Activated CD8-positive, alpha-beta T cell treated with anti-CD3 and anti-CD28 coated beads, Interleukin-2, amount 10 ng/mL, durations not matched to agents 7 days and 5 days (primary cell): ENCODE measurements at regions not wholly inside any gene's neighbourhood (a gene's known extent, or its start where the extent isn't known, plus 50 kb on each side); places are given as distances from the start of the nearest gene placed in this dataset.
"Not testable (repeated sequence)": the region's sequence is repeated elsewhere in the genome, so short reads cannot be mapped to it uniquely, and the experiment has no call there.

Experiments
- ATAC-seq: fragments of 150-1000 bp; cut with Tn5 transposase; one replicate; pipeline ENCODE4 v1.10.0; 2021; ENCODE audit warnings: moderate library complexity
- CTCF ChIA-PET: fragments of 350-600 bp; sonication (Branson Sonifier 250); formaldehyde crosslinking; loops from one replicate; lab custom pipeline; 2021; ENCODE audit warnings: antibody characterized with exemption; lab: Charles Lee
- POLR2A ChIA-PET: fragments of 350-600 bp; sonication (Branson Sonifier 250); formaldehyde crosslinking; loops from one replicate; lab custom pipeline; 2021; ENCODE audit warnings: antibody characterized with exemption; lab: Charles Lee
- DNase-seq: peaks from one replicate; pipeline ENCODE4 v3.0.0-alpha.2; 2020
- H3K27ac Mint-ChIP-seq: one replicate; pipeline ENCODE4 v1.8.0; 2021; ENCODE audit warnings: mild to moderate bottlenecking, mixed read lengths
- H3K27me3 Mint-ChIP-seq: one replicate; pipeline ENCODE4 v1.8.0; 2021; ENCODE audit warnings: low read depth, mixed read lengths
- H3K36me3 Mint-ChIP-seq: one replicate; pipeline ENCODE4 v1.8.0; 2021; ENCODE audit warnings: low read depth, mixed read lengths
- H3K4me1 Mint-ChIP-seq: one replicate; pipeline ENCODE4 v1.8.0; 2021; ENCODE audit warnings: low read depth, mixed read lengths
- H3K4me3 Mint-ChIP-seq: one replicate; pipeline ENCODE4 v1.8.0; 2021; ENCODE audit warnings: mild to moderate bottlenecking, mixed read lengths
- H3K9me3 Mint-ChIP-seq: one replicate; pipeline ENCODE4 v1.8.0; 2022; ENCODE audit warnings: mixed read lengths; ENCODE audit not compliant: insufficient read depth

DNA sequence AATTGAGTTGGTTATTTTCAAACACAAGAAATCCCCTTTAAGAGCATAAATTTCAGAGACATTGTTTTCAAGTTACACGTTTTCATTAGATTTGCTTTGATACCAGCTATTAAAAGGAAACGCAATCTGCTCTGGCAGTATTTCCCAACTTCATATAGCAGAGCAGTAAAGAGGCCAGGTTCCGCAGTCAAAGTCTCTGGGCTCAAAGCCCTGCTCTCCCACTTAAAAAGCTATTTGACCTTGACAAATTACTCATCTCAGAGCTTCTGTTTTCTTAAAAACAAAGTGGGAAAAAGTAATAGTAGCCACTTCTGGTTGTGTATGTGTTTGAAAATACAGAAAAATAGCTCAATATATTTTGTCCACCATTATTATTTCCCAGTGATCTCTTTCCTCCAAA, 89.7 kb upstream of the CDYL2 start:
- H3K36me3 Mint-ChIP-seq, result no peaks in the 10 kb centered on the region
- no peaks in the 10 kb centered on the region for H3K4me1 Mint-ChIP-seq
- H3K4me3 Mint-ChIP-seq, result no peak overlapping the region
- POLR2A ChIA-PET, result no interaction called here
- no peak for ATAC-seq
- no peak for DNase-seq
- CTCF ChIA-PET, result no interaction called here
- no peaks in the 10 kb centered on the region for H3K27me3 Mint-ChIP-seq
- no peaks in the 10 kb centered on the region for H3K9me3 Mint-ChIP-seq
- no peak overlapping the region for H3K27ac Mint-ChIP-seq

DNA sequence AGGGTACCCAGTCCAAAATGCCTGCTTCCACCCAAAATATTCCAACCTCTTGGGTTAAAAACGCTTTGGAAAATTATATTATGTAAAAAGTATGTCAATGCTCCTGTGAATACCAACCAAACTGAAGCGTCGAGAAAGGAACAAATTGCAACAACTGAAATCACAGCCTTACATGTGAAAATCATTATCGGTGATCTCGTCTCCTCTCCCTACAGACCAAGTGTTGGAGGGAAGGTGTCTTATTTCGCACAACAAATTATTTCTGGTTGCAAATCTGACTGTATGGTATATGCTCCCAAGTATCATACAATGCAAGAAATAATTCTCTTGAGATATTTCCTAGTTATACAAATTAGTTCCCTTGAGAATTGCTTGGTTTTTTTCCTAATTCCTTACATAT, 89.3 kb upstream of the CDYL2 start:
- Mint-ChIP-seq H3K4me3 (no peak overlapping the region), H3K4me1 (no peaks in the 10 kb centered on the region), H3K27ac (no peak overlapping the region), H3K9me3 (no peaks in the 10 kb centered on the region), H3K36me3 (no peaks in the 10 kb centered on the region), H3K27me3 (peaks cover 3% of the 10 kb centered on the region)
- ChIA-PET POLR2A (no interaction called here), CTCF (no interaction called here)
- ATAC-seq, result no peak
- no peak for DNase-seq

DNA sequence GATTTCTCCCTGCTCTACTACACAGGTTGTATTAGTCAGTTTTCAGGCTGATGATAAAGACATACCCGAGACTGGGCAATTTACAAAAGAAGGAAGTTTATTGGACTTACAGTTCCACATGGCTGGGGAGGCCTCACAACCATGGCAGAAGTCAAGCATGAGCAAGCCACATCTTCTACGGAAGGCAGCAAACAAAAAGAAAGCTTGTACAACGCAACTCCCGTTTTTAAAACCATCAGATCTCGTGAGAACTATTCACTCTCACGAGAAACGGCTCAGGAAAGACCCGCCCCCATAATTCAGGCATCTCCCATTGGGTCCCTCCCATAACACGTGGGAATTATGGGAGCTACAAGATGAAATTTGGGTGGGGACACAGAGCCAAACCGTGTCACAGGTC, 88.0 kb upstream of the CDYL2 start:
- ATAC-seq, H3K27me3 Mint-ChIP-seq, H3K4me1 Mint-ChIP-seq, DNase-seq, POLR2A ChIA-PET, H3K9me3 Mint-ChIP-seq, CTCF ChIA-PET, H3K27ac Mint-ChIP-seq, H3K4me3 Mint-ChIP-seq, H3K36me3 Mint-ChIP-seq: not testable (repeated sequence)

DNA sequence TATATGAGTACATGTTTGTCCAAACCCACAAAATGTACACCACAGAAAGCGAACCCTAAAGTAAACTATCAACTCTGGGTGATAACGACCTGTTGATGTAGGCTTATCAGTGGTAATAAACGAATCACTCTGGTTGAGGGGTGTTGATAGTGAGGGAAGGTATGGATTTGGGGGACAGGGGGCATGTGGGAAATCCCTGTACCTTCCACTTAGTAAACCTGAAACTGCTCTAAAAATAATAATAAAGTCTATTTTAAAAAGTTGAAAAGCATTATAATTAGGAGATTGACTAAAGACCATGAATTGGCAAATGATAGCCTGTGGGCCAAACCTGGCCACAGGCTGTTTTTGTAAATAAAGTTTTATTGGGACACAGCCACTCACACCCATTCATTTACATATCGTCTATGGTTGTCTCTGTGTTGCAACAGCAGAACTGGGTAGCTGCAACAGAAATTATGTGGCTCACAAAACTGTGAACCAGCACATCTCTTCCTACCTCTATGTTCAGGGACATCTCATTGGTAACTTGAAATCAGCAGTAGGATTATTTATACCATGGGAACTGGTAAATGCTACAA, 85.5 kb upstream of the CDYL2 start:
- ChIA-PET CTCF (no interaction called here), POLR2A (no interaction called here)
- DNase-seq, result no peak
- peaks cover 6% of the 10 kb centered on the region for H3K27me3 Mint-ChIP-seq
- no peaks in the 10 kb centered on the region for H3K4me1 Mint-ChIP-seq
- no peaks in the 10 kb centered on the region for H3K9me3 Mint-ChIP-seq
- no peak for ATAC-seq
- no peak overlapping the region for H3K4me3 Mint-ChIP-seq
- no peak overlapping the region for H3K27ac Mint-ChIP-seq
- H3K36me3 Mint-ChIP-seq, result no peaks in the 10 kb centered on the region

DNA sequence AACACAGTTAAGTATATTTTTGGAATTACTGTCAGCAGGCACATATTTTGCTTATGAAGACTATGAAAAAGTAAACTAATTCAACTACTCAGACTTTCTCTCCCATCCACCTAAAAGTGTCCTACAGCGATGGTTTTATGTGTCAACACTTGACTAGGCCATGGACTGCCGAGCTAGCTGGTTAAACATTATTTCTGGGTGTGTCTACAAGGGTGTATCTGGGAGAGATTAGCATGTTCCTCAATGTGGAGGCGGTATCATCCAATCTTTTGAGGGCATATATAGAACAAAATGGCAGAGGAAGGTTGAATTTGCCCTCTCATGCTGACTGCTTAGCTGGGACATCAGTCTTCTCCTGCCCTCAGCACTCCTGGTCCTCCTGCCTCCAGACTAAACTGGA, 82.7 kb upstream of the CDYL2 start:
- ChIA-PET CTCF (no interaction called here), POLR2A (no interaction called here)
- ATAC-seq (no peak), DNase-seq (no peak)
- Mint-ChIP-seq H3K4me3 (no peak overlapping the region), H3K27ac (no peak overlapping the region), H3K9me3 (no peaks in the 10 kb centered on the region), H3K36me3 (no peaks in the 10 kb centered on the region), H3K27me3 (peaks cover 9% of the 10 kb centered on the region), H3K4me1 (no peaks in the 10 kb centered on the region)

DNA sequence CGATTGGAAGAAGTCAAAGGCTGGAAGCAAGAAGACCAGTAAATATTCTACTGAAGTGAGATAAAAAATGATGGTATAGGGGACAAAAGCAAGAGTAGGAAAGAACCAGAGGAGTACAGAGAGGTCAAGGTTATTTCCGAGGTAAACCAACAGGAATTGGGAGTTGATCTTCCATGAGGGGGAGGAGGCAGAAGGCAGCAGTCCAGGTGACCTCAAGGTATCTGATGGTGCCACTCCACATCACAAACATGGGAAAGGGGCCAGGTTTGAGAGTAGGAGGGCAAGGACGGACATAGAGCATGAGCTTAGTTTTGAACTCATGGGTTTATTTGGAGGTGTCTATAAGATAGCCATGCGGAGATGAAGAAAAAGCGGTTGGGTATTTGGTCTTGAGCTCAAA, 79.4 kb upstream of the CDYL2 start:
- Mint-ChIP-seq H3K27ac (no peak overlapping the region), H3K36me3 (no peaks in the 10 kb centered on the region), H3K4me1 (no peaks in the 10 kb centered on the region), H3K27me3 (peaks cover 12% of the 10 kb centered on the region), H3K9me3 (no peaks in the 10 kb centered on the region), H3K4me3 (no peak overlapping the region)
- ATAC-seq (no peak), DNase-seq (no peak)
- ChIA-PET CTCF (no interaction called here), POLR2A (no interaction called here)

DNA sequence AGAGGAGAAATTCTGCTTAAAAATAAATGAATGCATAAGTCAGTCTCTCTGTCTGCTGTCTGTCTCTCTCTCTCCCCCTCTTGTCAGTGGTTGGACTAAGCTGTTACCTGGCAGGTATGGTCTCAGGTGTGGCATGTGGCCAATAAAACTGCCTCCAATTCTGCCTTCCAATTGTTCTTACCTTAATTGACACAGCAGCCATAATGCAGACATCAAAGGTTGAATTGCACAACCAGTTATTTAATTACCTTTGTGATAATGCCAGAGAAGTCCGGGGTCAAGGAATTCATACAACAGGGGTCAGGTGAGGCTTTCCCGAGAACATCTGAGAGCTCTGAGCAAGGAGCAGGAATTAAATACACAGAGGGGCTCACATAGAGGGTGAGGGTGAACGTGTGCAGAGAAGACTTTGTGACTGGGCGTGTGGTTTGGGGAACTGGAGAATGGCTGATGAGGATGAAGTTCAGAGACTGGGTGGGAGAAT, 78.8 kb upstream of the CDYL2 start:
- Mint-ChIP-seq H3K9me3 (no peaks in the 10 kb centered on the region), H3K36me3 (no peaks in the 10 kb centered on the region), H3K4me3 (no peak overlapping the region), H3K27ac (no peak overlapping the region), H3K4me1 (no peaks in the 10 kb centered on the region), H3K27me3 (peaks cover 12% of the 10 kb centered on the region)
- CTCF ChIA-PET, result no interaction called here
- no peak for ATAC-seq
- no peak for DNase-seq
- POLR2A ChIA-PET, result no interaction called here

DNA sequence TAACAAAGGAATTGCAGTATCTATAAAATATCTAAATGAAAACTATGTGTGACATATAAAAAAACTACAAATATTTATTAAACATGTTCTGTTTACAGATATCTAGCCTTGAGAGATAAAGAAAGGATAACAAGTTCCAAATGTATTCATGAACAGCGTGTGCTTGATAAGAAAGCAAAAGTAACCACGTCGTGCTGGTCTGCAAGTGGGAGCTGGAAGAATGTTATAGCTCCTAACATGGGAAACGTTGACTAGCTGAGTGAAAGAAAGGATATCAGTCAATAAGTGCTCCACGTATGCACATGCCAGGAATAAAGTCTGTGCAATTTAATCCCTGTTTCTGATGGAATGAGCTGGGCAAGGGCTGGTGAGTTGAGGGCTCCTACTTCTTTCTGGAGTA, 71.2 kb upstream of the CDYL2 start:
- Mint-ChIP-seq H3K27me3 (peaks cover 23% of the 10 kb centered on the region), H3K27ac (no peak overlapping the region), H3K4me1 (no peaks in the 10 kb centered on the region), H3K4me3 (no peak overlapping the region), H3K36me3 (no peaks in the 10 kb centered on the region), H3K9me3 (no peaks in the 10 kb centered on the region)
- POLR2A ChIA-PET, result no interaction called here
- CTCF ChIA-PET, result no interaction called here
- DNase-seq, result no peak
- ATAC-seq, result no peak

DNA sequence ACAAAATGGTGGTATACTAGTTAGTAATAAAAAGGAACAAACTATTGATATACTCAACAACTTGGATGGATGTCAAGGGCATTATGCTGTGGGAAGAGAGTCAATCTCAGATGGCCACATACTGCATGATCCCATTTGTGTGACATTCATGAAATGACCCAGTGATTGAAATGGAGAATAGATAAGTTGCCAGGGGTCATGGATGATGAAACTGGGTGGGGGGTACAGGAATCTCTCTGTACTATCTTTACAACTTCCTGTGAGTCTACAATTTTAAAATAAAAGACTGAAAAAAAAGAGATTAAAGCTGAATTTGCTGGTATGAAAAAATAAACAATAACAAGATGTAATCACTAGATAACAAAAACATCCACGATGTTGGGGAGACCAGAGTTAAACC, 70.5 kb upstream of the CDYL2 start:
- POLR2A ChIA-PET, result no interaction called here
- no peak overlapping the region for H3K27ac Mint-ChIP-seq
- peaks cover 19% of the 10 kb centered on the region for H3K27me3 Mint-ChIP-seq
- ATAC-seq, result no peak
- no peak for DNase-seq
- H3K9me3 Mint-ChIP-seq, result no peaks in the 10 kb centered on the region
- H3K4me3 Mint-ChIP-seq, result no peak overlapping the region
- no peaks in the 10 kb centered on the region for H3K4me1 Mint-ChIP-seq
- no peaks in the 10 kb centered on the region for H3K36me3 Mint-ChIP-seq
- CTCF ChIA-PET, result no interaction called here

DNA sequence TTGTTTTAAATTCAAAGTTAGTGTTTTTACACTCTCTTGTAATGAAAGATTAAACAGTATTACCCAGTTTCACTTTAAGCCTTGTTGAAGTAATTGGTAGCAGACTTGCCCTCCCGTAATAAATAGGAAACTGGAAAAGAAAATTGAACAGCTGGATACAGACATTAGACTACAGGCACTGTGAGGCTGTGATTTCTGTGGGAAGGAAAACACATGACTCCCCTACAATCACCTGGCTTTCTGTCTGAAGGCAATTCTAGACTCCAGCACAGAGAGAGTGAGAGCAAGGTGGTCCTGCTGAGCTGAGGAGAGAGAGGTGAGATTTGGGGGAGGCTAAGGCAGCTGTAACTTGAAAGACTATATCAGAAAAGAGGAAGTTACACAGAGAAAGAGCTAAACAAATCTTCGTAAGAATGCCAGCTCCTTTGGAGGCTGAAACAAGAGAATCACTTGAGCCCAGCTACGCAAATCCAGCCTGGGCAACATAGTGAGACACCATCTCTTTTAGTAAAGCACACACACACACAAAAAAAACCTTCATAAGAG, 57.8 kb upstream of the CDYL2 start:
- Mint-ChIP-seq H3K36me3 (no peaks in the 10 kb centered on the region), H3K4me1 (no peaks in the 10 kb centered on the region), H3K27ac (no peak overlapping the region), H3K9me3 (peaks cover 14% of the 10 kb centered on the region), H3K27me3 (peaks cover 10% of the 10 kb centered on the region), H3K4me3 (no peak overlapping the region)
- no peak for DNase-seq
- ChIA-PET CTCF (no interaction called here), POLR2A (interaction anchor here (0.6 kb wide), 1 partner anchor 1209 kb away, joined by 5 read pairs; no protein-coding TSS in a partner anchor)
- ATAC-seq, result no peak
